Natural killer cell (primary cell): ENCODE measurements at regions not wholly inside any gene's neighbourhood (a gene's known extent, or its start where the extent isn't known, plus 50 kb on each side); places are given as distances from the start of the nearest gene placed in this dataset.

Experiments
- ATAC-seq, 3 donors: fragments of 150-1000 bp in 2 of 3; fragments of 200-7000 bp in 1 of 3; cut with Tn5 transposase; 1 replicate in 1 of 3; 2 replicates in 2 of 3; pipeline ENCODE4 v1.10.0; 2021; ENCODE audit warnings: mild to moderate bottlenecking in 2 of 3, moderate library complexity in 2 of 3
- DNase-seq, 2 donors: peaks; one replicate each; pipeline versions ENCODE4 v3.0.0 to v3.0.0-alpha.2; 2013 to 2021; ENCODE audit warnings: mixed read lengths in 1 of 2
- H3K27ac ChIP-seq: one replicate; pipeline ENCODE4 v1.5.1; 2013; ENCODE audit warnings: mild to moderate bottlenecking, low read length
- H3K27me3 ChIP-seq: one replicate; pipeline ENCODE4 v1.6.1; 2013; ENCODE audit warnings: low read length; ENCODE audit not compliant: control insufficient read depth, insufficient read depth
- H3K36me3 ChIP-seq: one replicate; pipeline ENCODE4 v1.6.1; 2013; ENCODE audit warnings: low read length; ENCODE audit not compliant: control insufficient read depth, insufficient read depth
- H3K4me1 ChIP-seq: one replicate; pipeline ENCODE4 v1.6.1; 2013; ENCODE audit warnings: low read length; ENCODE audit not compliant: control insufficient read depth, insufficient read depth
- H3K4me3 ChIP-seq: one replicate; pipeline ENCODE4 v1.5.1; 2013; ENCODE audit warnings: low read length
- H3K9me3 ChIP-seq: one replicate; pipeline ENCODE4 v1.6.1; 2013; ENCODE audit warnings: low read length; ENCODE audit not compliant: control insufficient read depth, insufficient read depth
- H3K27ac Mint-ChIP-seq, 2 donors: one replicate each; pipeline ENCODE4 v1.8.0; 2022; ENCODE audit warnings: mild to moderate bottlenecking in 2 of 2, mixed read lengths in 2 of 2, moderate library complexity in 1 of 2
- H3K27me3 Mint-ChIP-seq, 2 donors: one replicate each; pipeline ENCODE4 v1.8.0; 2022; ENCODE audit warnings: low read depth in 2 of 2, mixed read lengths in 2 of 2
- H3K36me3 Mint-ChIP-seq: one replicate; pipeline ENCODE4 v1.8.0; 2022; ENCODE audit warnings: mixed read lengths
- H3K4me1 Mint-ChIP-seq, 2 donors: one replicate each; pipeline ENCODE4 v1.8.0; 2022; ENCODE audit warnings: mixed read lengths in 2 of 2
- H3K4me3 Mint-ChIP-seq: one replicate; pipeline ENCODE4 v1.8.0; 2022; ENCODE audit warnings: mild to moderate bottlenecking, moderate library complexity, mixed read lengths
- H3K9me3 Mint-ChIP-seq, 2 donors: one replicate each; pipeline ENCODE4 v1.8.0; 2022; ENCODE audit warnings: mixed read lengths in 2 of 2
- CTCF ChIP-seq: fragments of 200-600 bp; IDR thresholded peaks from one replicate; pipeline ENCODE4 v1.8.0; 2022; ENCODE audit warnings: antibody characterized with exemption
- WGBS: methylation state at CpG from one replicate; pipeline ENCODE4 v1.1.7; 2013; ENCODE audit warnings: missing lambda C conversion rate; ENCODE audit not compliant: insufficient coverage; 5-methylcytosine and 5-hydroxymethylcytosine counted together
- intact Hi-C: fragments of 100-400 bp; cut with micrococcal nuclease; formaldehyde crosslinking; loops from one replicate; pipeline ENCODE4 v1.14.2; 2022

- WGBS: 59% methylated on average over 2 of the region's 2 CpGs
- no peak for TF ChIP-seq CTCF
- H3K4me1 ChIP-seq: no peaks in the 10 kb centered on the region
Measured at GRCh38 chr3:153350420-153350819, 188.4 kb downstream of the RAP2B start.

GRCh38 chr3:153354641-153355040 lies 192.6 kb downstream of the RAP2B start:
- no peak for TF ChIP-seq CTCF
- Mint-ChIP-seq H3K36me3 (no peaks in the 10 kb centered on the region), H3K4me1 (no peaks in the 10 kb centered on the region), H3K27ac (no peak overlapping the region), H3K9me3 (no peaks in the 10 kb centered on the region), H3K27me3 (no peaks in the 10 kb centered on the region), H3K4me3 (no peak overlapping the region)
- DNase-seq (no peak), ATAC-seq (no peak)
- H3K9me3 ChIP-seq: no peaks in the 10 kb centered on the region
- no CpG with 5 or more reads among the region's 1 CpG for WGBS
- no peaks in the 10 kb centered on the region for H3K36me3 ChIP-seq
- intact Hi-C loops: no loop called here
- no peaks in the 10 kb centered on the region for H3K27me3 ChIP-seq
- H3K4me1 ChIP-seq: no peaks in the 10 kb centered on the region
- no peak overlapping the region for H3K4me3 ChIP-seq
- no peak overlapping the region for H3K27ac ChIP-seq

More at GRCh38 chr3:153350420-153350819, 188.4 kb downstream of the RAP2B start:
- intact Hi-C loops: no loop called here
- Histone ChIP-seq H3K27ac (no peak overlapping the region), H3K9me3 (no peaks in the 10 kb centered on the region), H3K27me3 (no peaks in the 10 kb centered on the region), H3K4me3 (no peak overlapping the region), H3K36me3 (no peaks in the 10 kb centered on the region)
- no peak for DNase-seq
- Mint-ChIP-seq H3K36me3 (no peaks in the 10 kb centered on the region), H3K4me3 (no peak overlapping the region), H3K27ac (no peak overlapping the region), H3K27me3 (no peaks in the 10 kb centered on the region), H3K9me3 (no peaks in the 10 kb centered on the region), H3K4me1 (no peaks in the 10 kb centered on the region)
- no peak for ATAC-seq

DNA sequence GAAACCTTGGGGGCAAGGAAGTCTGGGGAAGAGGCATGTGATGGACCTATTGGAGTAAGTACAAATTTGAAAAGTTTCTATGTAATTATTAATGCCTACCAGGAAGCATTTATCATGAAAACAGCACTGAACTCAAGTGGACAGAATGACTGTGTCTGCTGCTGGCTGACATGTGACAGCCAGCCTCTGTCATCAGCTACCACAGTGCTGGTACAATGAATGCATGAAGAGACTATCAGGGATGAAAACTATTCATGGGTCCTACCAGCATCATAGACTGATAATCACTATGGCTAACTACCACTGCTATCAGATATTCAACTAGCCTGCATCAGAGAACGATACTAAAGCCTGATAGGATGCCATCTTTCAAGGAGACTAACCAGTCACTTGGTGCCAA lies 193.5 kb downstream of the RAP2B start:
- no peaks in the 10 kb centered on the region for H3K9me3 Mint-ChIP-seq
- intact Hi-C loops: no loop called here
- Histone ChIP-seq H3K27me3 (no peaks in the 10 kb centered on the region), H3K27ac (no peak overlapping the region), H3K4me3 (no peak overlapping the region), H3K36me3 (no peaks in the 10 kb centered on the region), H3K9me3 (no peaks in the 10 kb centered on the region), H3K4me1 (no peaks in the 10 kb centered on the region)
- no peak for DNase-seq
- no peaks in the 10 kb centered on the region for H3K36me3 Mint-ChIP-seq
- H3K27me3 Mint-ChIP-seq: no peaks in the 10 kb centered on the region
- H3K4me3 Mint-ChIP-seq: no peak overlapping the region
- WGBS: 95% methylated on average over 1 of the region's 1 CpG
- H3K4me1 Mint-ChIP-seq: no peaks in the 10 kb centered on the region
- no peak overlapping the region for H3K27ac Mint-ChIP-seq
- no peak for TF ChIP-seq CTCF
- no peak for ATAC-seq

GRCh38 chr3:153356908-153357307 lies 194.9 kb downstream of the RAP2B start:
- H3K36me3 Mint-ChIP-seq: no peaks in the 10 kb centered on the region

More at GRCh38 chr3:153356908-153357307, 194.9 kb downstream of the RAP2B start:
- Mint-ChIP-seq H3K4me1 (no peaks in the 10 kb centered on the region), H3K9me3 (no peaks in the 10 kb centered on the region), H3K4me3 (no peak overlapping the region), H3K27me3 (no peaks in the 10 kb centered on the region), H3K27ac (no peak overlapping the region)
- no peaks in the 10 kb centered on the region for H3K36me3 ChIP-seq
- intact Hi-C loops: no loop called here
- H3K27ac ChIP-seq: no peak overlapping the region
- TF ChIP-seq CTCF: no peak
- WGBS: 80% methylated on average over 1 of the region's 2 CpGs
- H3K4me3 ChIP-seq: no peak overlapping the region
- no peaks in the 10 kb centered on the region for H3K4me1 ChIP-seq
- no peaks in the 10 kb centered on the region for H3K27me3 ChIP-seq
- no peak for DNase-seq
- H3K9me3 ChIP-seq: no peaks in the 10 kb centered on the region
- no peak for ATAC-seq
